ENCODE measurements at regions not wholly inside any gene's neighbourhood (a gene's known extent, or its start where the extent isn't known, plus 50 kb on each side); places are given as distances from the start of the nearest gene placed in this dataset.

DNA sequence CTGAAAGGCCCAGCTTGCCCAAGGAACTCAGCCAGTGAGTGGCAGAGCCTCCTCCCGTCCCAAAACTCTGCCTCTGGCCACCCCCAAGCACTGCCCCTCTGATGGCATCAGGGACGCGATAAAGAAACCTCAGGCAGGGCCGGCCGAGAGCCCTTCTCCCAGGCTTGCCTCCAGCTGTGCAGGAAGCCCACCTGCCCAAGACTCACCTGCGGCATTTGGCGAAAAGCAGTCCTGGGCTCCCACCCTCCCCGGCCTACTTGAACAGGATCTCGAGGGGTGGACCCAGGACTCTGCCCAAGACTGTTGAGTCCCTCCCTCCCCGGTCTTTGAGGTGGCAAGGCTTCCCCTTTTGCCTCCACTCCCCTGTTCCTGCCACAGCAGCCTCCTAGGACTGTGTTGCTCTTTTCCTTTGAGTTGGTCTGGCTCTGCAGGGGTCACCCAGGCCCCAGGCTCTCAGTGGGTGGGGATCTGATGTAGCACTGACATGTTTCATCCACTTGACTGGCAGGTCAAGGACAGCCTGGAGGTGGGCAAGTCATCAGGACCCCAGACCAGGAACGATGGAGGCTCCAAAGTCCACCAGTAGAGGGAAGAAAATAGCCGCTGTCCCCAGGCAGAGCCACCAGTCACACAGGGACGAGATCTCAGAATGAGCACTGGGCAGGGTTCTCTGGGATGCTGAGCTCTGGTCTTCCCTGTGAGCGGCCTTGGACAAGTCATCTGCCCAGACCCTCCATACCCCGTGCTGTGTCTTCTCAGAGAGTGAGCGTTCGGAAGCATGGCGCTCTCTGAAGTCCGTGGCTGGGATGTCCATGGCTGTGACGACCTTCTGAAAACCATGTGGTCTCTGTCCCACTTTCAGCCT lies 111.0 kb upstream of the TNRC6C start:
- BruUV-seq (replicated peaks): no TSS peak
- H3K9me1 ChIP-seq (ENCODE audit: control insufficient read depth, insufficient read depth, low read length): peaks cover 4% of the 10 kb centered on the region
- CTCF ChIA-PET (ENCODE audit: low intra/inter-chr PET ratio): no interaction called here
- peak; percentile 26 for FAIRE-seq
- ATAC-seq: peak; percentile 66
- H4K20me1 ChIP-seq (replicated peaks; ENCODE audit: control insufficient read depth, insufficient read depth, low read length): no peaks in the 10 kb centered on the region
- peak overlapping the region; percentile 33; the same call in 1 of the 2 replicates for H2AFZ ChIP-seq (ENCODE audit: low read depth, low read length)
- H3K9me3 ChIP-seq (replicated peaks; ENCODE audit: control insufficient read depth, insufficient read depth, low read depth, low read length): no peaks in the 10 kb centered on the region
- peaks cover 0 to 8% of the 10 kb centered on the region in 2 experiments; a peak in 3 of 5 replicates for H3K27me3 ChIP-seq (ENCODE audit: control insufficient read depth in 2 of 2, insufficient read depth in 2 of 2, low read length in 2 of 2)
- WGBS (ENCODE audit: insufficient coverage, low coverage, missing lambda C conversion rate): 32% methylated on average over 20 of the region's 20 CpGs
- TF ChIP-seq, protein P1, sequence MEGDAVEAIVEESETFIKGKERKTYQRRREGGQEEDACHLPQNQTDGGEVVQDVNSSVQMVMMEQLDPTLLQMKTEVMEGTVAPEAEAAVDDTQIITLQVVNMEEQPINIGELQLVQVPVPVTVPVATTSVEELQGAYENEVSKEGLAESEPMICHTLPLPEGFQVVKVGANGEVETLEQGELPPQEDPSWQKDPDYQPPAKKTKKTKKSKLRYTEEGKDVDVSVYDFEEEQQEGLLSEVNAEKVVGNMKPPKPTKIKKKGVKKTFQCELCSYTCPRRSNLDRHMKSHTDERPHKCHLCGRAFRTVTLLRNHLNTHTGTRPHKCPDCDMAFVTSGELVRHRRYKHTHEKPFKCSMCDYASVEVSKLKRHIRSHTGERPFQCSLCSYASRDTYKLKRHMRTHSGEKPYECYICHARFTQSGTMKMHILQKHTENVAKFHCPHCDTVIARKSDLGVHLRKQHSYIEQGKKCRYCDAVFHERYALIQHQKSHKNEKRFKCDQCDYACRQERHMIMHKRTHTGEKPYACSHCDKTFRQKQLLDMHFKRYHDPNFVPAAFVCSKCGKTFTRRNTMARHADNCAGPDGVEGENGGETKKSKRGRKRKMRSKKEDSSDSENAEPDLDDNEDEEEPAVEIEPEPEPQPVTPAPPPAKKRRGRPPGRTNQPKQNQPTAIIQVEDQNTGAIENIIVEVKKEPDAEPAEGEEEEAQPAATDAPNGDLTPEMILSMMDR (IDR thresholded peaks at IDR 0.05 in 2 of 3, conservative IDR thresholded peaks at IDR 0.05 in 1 of 3; ENCODE audit: insufficient read depth in 2 of 3, low read depth in 1 of 3, low read length in 3 of 3): peak; percentile 17 to 33 (median 22); a peak in 1 of 6 replicates
- TF ChIP-seq RAD21 (CRISPR knock-in tag; conservative IDR thresholded peaks at IDR 0.05 in 1 of 2, IDR thresholded peaks at IDR 0.05 in 1 of 2) (peak in 1 of 2 experiments; percentile 31; a peak in 1 of 4 replicates), FOSL1 (tag; conservative IDR thresholded peaks at IDR 0.05) (no peak), ZFP30 (CRISPR knock-in tag; IDR thresholded peaks at IDR 0.05; ENCODE audit: borderline replicate concordance) (no peak)
- H3K36me3 ChIP-seq (ENCODE audit: control insufficient read depth, insufficient read depth, low read length): no peaks in the 10 kb centered on the region
- H3K27ac ChIP-seq (ENCODE audit: extremely low read depth, low read depth, low read length): no peak overlapping the region
- no peaks in the 10 kb centered on the region for H3K79me2 ChIP-seq (ENCODE audit: control insufficient read depth, insufficient read depth, low read length)
- in situ Hi-C loops (cut with MboI): no loop called here
- intact Hi-C loops (cut with micrococcal nuclease): loop anchor here (5.0 kb wide), 1 partner anchor 170 kb away; no protein-coding TSS in a partner anchor
- POLR2A ChIA-PET: interaction anchor here (0.9 to 1.6 kb wide), 2 partner anchors 12 to 39 kb away, joined by 4 read pairs; no protein-coding TSS in a partner anchor
- peaks cover 2 to 4% of the 10 kb centered on the region in 2 experiments for H3K4me1 ChIP-seq (replicated peaks in 1 of 2; ENCODE audit: control insufficient read depth in 2 of 2, insufficient read depth in 2 of 2, low read length in 2 of 2)
- H3K9ac ChIP-seq (ENCODE audit: insufficient read depth in 1 of 2, low read depth in 2 of 2, low read length in 2 of 2): peak overlapping the region in 1 of 2 experiments; percentile 26; a peak in 1 of 4 replicates
- DNase-seq (ENCODE audit: extremely low read depth in 1 of 4, low spot score in 3 of 4): peak in 2 of 4 experiments; percentile 37 to 38
- no peak overlapping the region for H3K4me3 ChIP-seq
- no peak overlapping the region; the same call in 1 of the 2 replicates for H3K4me2 ChIP-seq (ENCODE audit: insufficient read depth, low read length)
